ENCODE measurements at regions not wholly inside any gene's neighbourhood (a gene's known extent, or its start where the extent isn't known, plus 50 kb on each side); places are given as distances from the start of the nearest gene placed in this dataset.

GRCh38 chr11:134480136-134480712 lies 68.2 kb upstream of the B3GAT1 start:
- no peak for TF ChIP-seq CTCF (IDR thresholded peaks at IDR 0.05)
- no peak for TF ChIP-seq POLR2A (IDR thresholded peaks at IDR 0.05)
- TF ChIP-seq POLR2AphosphoS5 (IDR thresholded peaks at IDR 0.05; ENCODE audit: insufficient read depth in 1 of 2, low read depth in 1 of 2), result no peak
